ENCODE measurements at regions not wholly inside any gene's neighbourhood (a gene's known extent, or its start where the extent isn't known, plus 50 kb on each side); places are given as distances from the start of the nearest gene placed in this dataset.

- Histone ChIP-seq H3K4me1 (replicated peaks in 1 of 2) (no peaks in the 10 kb centered on the region), H3K27ac (no peak overlapping the region), H3K4me3 (no peak overlapping the region), H3K36me3 (replicated peaks in 1 of 2) (no peaks in the 10 kb centered on the region), H3K9me3 (replicated peaks in 1 of 3) (no peaks in the 10 kb centered on the region), H3K27me3 (no peaks in the 10 kb centered on the region)
- TF ChIP-seq CTCF (IDR thresholded peaks at IDR 0.05) (no peak), POLR2A (IDR thresholded peaks at IDR 0.05) (no peak)
- no peak for DNase-seq
- intact Hi-C loops (cut with DNase I) = no loop called here
These were observed 169.7 kb downstream of the TAF11L14 start for GRCh38 chr5:17803971-17804370.

- no peaks in the 10 kb centered on the region for H3K4me1 ChIP-seq (replicated peaks in 1 of 2)
- WGBS, 4 donors = 68 to 86% (median 75%) methylated on average over 2 of the region's 2 CpGs
- H3K27ac ChIP-seq = no peak overlapping the region
- TF ChIP-seq CTCF (IDR thresholded peaks at IDR 0.05) = no peak
- TF ChIP-seq POLR2A (IDR thresholded peaks at IDR 0.05) = no peak
- no peaks in the 10 kb centered on the region for H3K27me3 ChIP-seq
- DNase-seq = no peak
- no peak overlapping the region for H3K4me3 ChIP-seq
- no peaks in the 10 kb centered on the region for H3K9me3 ChIP-seq (replicated peaks in 1 of 3)
- intact Hi-C loops (cut with DNase I) = no loop called here
- no peaks in the 10 kb centered on the region for H3K36me3 ChIP-seq (replicated peaks in 1 of 2)
These were observed 171.1 kb downstream of the TAF11L14 start for GRCh38 chr5:17805227-17805825.

GRCh38 chr5:17806818-17807468 is 172.7 kb downstream of the TAF11L14 start:
- DNase-seq = no peak
- intact Hi-C loops (cut with DNase I) = no loop called here
- no peak overlapping the region for H3K27ac ChIP-seq
- no peaks in the 10 kb centered on the region for H3K27me3 ChIP-seq
- no peaks in the 10 kb centered on the region for H3K36me3 ChIP-seq (replicated peaks in 1 of 2)
- no peaks in the 10 kb centered on the region for H3K4me1 ChIP-seq (replicated peaks in 1 of 2)
- TF ChIP-seq CTCF (IDR thresholded peaks at IDR 0.05) = no peak
- no peak for TF ChIP-seq POLR2A (IDR thresholded peaks at IDR 0.05)
- H3K4me3 ChIP-seq = no peak overlapping the region
- no peaks in the 10 kb centered on the region for H3K9me3 ChIP-seq (replicated peaks in 1 of 3)
- WGBS, 4 donors = 66 to 79% (median 71%) methylated on average over 5 of the region's 5 CpGs

GRCh38 chr5:17808566-17808965 is 174.3 kb downstream of the TAF11L14 start:
- Histone ChIP-seq H3K27me3 (no peaks in the 10 kb centered on the region), H3K36me3 (replicated peaks in 1 of 2) (no peaks in the 10 kb centered on the region), H3K4me1 (replicated peaks in 1 of 2) (no peaks in the 10 kb centered on the region), H3K9me3 (replicated peaks in 1 of 3) (no peaks in the 10 kb centered on the region), H3K27ac (no peak overlapping the region), H3K4me3 (no peak overlapping the region)
- no peak for TF ChIP-seq POLR2A (IDR thresholded peaks at IDR 0.05)
- no peak for TF ChIP-seq CTCF (IDR thresholded peaks at IDR 0.05)
- intact Hi-C loops (cut with DNase I) = no loop called here
- no peak for DNase-seq
- 80 to 90% (median 86%) methylated on average over 2 of the region's 2 CpGs for WGBS, 4 donors

Measured in adrenal gland (tissue), 9 donors.